GM19468 (cell line): ENCODE measurements at regions not wholly inside any gene's neighbourhood (a gene's known extent, or its start where the extent isn't known, plus 50 kb on each side); places are given as distances from the start of the nearest gene placed in this dataset.

ENCODE experiments used
- ATAC-seq: cut with Tn5 transposase; IDR thresholded peaks from one replicate; pipeline ENCODE4 v1.9.1; 2021; ENCODE audit warnings: mild to moderate bottlenecking, moderate library complexity, moderate number of reproducible peaks; ENCODE audit not compliant: unreplicated experiment; ENCODE audit errors: extremely low read depth

DNA sequence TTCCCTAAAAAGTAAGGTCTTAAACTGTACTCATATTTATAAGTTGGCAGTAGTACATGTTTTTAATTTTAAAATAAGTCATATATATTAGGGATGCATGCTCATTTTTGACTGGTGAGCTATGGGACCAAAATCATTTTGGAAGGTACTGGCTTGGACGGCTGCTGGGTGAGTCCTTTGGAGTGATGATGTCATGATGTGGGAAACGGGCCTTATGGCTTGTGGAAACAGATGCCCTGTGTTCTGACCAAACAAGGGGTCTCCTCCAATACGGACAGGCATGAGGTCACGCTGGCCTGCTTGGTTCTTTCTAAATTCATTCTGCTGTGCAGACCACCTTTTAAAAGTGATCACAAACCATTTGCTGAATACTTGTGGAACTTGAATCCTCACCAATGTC is 109.2 kb upstream of the MGAT5 start:
- no peak for ATAC-seq

DNA sequence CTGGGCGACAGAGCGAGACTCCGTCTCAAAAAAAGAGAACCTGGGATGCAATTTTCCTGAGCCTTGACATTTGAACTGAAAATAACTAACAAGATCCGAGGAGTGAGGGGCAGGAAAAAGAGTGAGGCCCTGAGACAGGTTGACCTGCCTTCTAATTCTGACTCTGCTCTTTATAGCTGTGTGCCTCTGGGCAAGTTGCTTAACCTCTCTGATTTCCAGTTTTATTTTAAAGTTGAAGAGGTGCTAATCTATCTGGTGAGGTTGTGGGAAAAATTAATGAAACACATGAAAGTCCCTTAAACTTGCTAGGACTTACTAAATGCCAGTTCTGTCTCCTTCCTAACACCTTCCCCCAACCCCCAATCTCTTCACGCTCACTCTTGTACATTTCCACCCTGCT is 108.4 kb upstream of the MGAT5 start:
- ATAC-seq: no peak

DNA sequence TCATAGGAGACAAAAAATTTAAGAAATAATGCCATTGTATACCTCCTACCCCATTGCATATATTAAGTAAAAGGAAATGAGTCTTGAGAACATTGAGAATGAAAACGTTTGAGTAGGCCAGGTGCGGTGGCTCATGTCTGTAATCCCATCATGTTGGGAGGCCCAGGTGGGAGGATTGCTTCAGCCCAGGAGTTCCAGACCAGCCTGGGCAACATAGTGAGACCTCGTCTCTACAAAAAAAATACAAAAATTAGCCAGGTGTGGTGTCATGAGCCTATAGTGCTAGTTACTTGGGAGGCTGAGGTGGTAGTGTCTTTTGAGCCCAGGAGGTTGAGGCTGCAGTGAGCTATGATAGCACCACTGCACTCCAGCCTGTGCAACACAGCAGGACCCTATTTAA is 107.7 kb upstream of the MGAT5 start:
- no peak for ATAC-seq

- ATAC-seq: no peak
Measured at GRCh38 chr2:134146620-134147019, 107.3 kb upstream of the MGAT5 start.

- ATAC-seq: no peak
Measured at GRCh38 chr2:134148172-134148571, 105.7 kb upstream of the MGAT5 start.

- ATAC-seq: no peak
Measured at GRCh38 chr2:134148843-134149472, 104.9 kb upstream of the MGAT5 start.

DNA sequence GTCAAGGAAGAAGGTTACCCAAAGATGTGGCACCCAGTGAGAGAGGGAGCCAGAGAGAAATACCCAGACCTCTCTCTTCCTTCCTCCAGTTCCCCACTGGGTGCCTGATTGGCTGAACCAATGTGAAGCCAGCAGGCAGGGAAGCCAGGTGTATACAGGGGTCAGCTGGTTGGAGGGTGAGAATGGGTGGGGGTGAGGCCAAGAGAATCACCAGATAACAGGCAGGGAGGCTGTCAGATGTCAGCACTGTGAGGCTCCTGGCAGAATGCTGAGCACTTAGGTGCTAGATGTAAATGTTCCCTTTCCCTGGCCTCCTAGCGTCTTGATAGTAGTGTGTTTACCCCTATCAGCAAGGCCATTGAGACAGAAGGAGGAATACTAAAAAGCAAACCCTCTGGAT is 104.0 kb upstream of the MGAT5 start:
- ATAC-seq: no peak

DNA sequence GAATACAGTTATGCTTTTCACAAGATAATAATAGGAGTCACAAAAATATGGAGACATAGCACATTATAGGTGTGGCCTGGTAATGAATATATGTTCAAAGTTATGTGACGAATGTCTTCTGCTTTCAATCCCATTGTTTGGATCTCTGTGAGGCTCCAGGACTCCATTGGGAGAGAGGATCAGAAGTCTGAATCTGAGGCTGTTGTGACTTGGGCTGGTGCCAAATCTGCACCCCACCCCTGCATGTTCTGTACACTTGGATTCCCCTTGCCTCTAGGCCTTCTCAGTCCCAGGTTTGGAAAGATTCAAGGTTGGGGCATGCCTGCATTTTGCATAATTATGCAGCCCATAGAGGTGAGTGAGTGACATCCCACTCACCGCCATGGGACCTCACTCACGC is 103.1 kb upstream of the MGAT5 start:
- no peak for ATAC-seq

DNA sequence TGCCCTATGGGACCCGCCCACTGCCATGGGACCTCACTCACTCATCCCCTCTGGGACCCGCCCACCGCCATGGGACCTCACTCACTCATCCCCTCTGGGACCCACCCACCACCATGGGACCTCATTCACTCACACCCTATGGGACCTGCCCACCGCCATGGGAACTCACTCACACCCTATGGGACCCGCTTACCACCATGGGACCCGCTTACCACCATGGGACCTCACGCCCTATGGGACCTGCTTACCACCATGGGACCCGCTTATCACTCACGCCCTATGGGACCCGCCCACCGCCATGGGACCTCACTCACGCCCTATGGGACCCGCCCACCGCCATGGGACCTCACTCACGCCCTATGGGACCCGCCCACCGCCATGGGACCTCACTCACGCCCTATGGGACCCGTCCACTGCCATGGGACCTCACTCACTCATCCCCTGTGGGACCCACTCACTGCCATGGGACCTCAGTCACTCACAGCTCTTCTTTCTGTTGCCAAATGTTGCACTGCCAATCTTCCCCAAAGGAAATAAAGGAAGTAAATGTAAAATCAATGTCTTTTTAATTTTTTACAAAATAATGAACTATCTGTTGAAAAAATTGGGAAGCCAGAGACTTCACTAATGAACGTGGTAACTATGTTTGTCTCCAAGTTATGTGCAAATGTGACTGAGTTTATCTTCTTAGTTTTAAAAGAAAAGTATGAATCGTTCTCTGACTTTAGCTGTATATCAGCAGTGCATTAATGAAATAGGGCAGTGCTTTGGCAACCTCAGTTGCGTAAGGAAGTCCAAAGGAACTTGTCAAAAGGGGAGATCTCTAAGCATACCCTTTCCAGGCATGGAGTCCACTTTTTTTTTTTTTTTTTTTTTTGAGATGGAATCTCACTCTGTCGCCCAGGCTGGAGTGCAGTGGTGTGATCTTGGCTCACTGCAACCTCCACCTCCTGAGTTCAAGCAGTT is 101.5 kb upstream of the MGAT5 start:
- ATAC-seq: no peak

DNA sequence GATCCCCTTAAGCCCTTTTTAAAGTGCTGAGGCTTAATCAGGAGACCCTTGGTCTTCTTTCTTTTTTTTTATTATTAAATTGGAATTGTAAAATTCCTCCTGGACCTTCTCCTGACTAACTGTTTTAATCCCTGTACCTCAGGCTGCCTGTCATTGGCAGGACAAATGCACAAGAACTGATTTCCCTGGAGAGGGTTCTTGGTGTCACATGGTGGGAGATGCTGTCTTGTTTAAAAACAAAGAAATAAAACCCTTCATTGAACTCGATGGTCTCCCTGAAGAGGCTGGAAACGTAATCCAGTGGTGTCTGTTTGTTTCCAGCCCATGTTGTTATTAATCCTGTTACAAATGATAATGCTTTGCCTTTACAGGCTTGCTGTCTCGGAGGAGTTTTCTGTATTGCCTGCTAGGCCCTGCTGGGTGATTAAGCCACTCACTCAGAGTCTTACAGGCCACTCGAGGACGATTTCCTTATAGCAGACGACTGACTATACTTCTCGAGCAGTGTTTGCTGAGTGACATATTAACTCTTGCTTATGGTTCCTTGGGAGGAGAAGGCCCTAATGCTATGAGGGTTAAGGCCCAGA is 100.5 kb upstream of the MGAT5 start:
- no peak for ATAC-seq

DNA sequence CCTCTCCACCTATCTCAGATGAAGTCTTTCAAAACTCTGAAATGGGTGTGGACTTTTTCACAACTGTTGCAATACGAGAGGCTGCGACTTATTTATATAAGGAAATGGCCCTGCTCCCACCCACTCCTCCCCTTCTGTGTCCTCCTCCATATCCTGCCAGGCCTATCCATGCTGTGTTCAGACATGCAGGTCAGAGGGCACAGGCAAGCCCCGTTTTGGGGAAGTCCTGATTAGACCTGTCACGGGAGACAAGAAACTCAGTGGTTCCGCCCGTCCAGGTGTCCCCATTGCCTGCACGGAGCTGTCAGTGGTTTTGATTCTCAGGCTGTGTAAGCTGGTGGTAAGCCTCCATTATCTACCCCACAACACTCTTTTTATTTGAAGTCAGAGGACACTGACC is 99.6 kb upstream of the MGAT5 start:
- peak; percentile 54 for ATAC-seq

DNA sequence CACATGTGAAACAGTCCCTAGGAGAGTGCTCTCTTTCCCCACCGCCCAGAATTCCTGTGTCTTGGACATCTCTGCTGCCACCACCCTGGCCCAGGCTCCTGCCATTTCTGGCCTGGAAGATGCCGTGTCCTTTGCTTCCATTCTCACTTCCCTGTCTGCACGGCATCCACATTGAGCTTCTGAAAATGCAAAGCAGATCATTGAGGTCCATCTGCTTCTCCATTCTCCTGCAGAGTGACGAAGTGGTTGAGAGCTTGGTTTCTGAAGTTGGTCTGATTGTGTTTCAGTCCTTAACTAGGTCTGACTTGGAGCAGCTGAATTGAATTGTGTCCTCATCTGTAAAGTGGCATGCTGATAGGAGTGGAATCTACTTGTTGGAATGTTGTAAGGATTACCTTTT is 98.7 kb upstream of the MGAT5 start:
- peak; percentile 72 for ATAC-seq

DNA sequence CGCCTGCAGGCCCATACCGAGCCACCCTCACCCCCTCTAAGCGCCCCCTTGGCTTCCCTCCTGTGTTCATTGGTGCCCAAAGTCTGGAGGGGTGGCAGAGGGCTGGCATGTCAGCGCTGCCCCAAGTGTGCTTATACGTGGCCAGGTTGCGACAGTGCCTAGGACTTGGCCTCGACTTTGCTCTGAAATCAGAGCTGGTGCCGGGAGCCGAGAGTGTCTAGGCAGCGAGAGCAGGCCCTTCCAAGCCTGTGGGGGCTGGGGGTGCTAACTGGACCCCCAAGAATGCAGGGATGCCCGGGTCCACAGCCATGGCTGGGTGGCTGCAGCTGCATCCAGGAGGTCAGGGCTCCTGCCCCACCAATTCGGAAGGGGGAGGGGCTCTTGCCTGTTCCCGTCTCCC is 95.6 kb upstream of the MGAT5 start:
- no peak for ATAC-seq

- ATAC-seq: no peak
Measured at GRCh38 chr2:134161170-134161547, 92.7 kb upstream of the MGAT5 start.

GRCh38 chr2:134163336-134163735 is 90.5 kb upstream of the MGAT5 start:
- ATAC-seq: no peak

GRCh38 chr2:134164306-134164705 is 89.6 kb upstream of the MGAT5 start:
- no peak for ATAC-seq

- ATAC-seq: no peak
Measured at GRCh38 chr2:134167015-134167414, 86.9 kb upstream of the MGAT5 start.

DNA sequence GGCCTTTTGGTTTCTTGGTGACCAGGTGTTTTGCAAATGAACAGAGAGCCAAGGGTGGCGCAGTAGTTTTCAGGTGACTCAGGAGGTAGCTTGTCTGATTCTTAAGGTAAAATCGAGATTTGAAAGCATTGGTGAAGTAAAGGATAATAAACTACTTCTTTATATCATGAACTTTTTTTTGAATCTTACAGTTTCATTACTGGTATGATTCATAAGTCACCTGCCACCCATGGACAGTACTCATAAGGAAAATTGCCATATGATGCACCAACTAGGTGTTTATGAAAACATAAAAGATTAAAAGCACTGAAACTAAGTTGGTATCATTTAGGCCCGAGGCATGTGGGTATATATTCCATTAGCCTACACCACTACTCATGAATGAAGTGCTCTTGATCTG is 84.1 kb upstream of the MGAT5 start:
- ATAC-seq: no peak

DNA sequence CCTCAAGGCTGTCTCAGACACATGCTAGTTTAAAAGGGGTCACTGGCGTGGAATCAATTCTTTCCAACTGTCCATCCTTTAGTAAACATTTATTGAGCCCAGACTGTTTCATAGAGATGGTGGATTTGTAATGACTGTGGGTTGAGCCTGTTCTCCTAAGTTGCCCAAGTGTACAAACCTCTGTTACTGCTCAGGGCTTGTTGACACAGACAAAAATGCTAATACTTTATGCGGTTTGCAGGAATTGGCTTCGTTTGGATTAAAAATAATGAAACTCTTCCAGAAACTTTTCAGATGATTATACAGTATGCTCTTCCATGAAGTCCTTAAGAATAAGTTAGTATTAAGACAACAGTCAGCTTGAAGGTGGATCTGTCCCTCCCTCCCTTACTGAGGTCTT is 83.6 kb upstream of the MGAT5 start:
- ATAC-seq: no peak

- ATAC-seq: no peak
Measured at GRCh38 chr2:134170700-134171099, 83.2 kb upstream of the MGAT5 start.

DNA sequence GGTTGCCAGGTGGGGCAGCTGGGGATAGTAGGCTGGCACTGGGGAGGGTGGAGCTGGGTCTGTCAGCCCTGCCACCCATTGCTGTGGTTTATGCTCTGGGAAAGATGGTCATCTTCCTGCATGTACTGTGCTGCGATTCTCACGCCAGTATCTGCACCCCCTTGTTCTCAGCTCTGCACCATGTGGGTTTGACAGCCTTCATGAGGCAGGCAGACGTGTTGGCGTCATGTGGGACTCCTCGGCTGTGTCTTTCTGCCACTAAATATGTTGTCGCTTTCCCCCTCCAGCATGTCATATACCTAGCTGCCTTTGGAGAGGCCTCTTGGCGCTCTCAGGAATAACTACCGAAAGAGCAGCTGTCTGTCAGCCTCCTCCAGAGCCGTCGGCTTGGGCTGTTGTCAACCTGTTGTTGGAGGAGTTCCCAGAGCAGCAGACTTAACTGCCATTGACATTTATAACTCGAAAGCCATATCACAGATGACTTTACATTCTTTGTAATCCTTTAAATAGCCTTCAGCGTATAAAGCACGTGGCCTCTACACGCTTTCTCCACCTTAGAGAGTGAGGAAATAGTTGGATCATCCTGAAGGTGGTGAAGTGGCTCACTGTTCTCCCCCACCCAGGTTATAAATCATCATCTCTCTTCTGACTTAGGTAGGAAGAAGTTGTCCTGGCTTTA is 80.4 kb upstream of the MGAT5 start:
- ATAC-seq: no peak
